NB4 (cell line): ENCODE measurements at regions not wholly inside any gene's neighbourhood (a gene's known extent, or its start where the extent isn't known, plus 50 kb on each side); places are given as distances from the start of the nearest gene placed in this dataset.

Experiments
- DNase-seq: peaks from one replicate; pipeline ENCODE4 v3.0.0; 2010; ENCODE audit warnings: low read depth
- H3K4me3 ChIP-seq: one replicate; pipeline ENCODE4 v1.5.1; 2011; ENCODE audit warnings: mild to moderate bottlenecking, low read depth, low read length, moderate library complexity
- MYC ChIP-seq: IDR thresholded peaks from 2 replicates; pipeline ENCODE4 v1.6.1; 2011; ENCODE audit warnings: low read depth, low read length
- POLR2A ChIP-seq: IDR thresholded peaks from 2 replicates; pipeline ENCODE4 v1.6.1; 2011; ENCODE audit warnings: mild to moderate bottlenecking; ENCODE audit not compliant: insufficient read length; ENCODE audit errors: extremely low read depth
- TF ChIP-seq, protein P1 (sequence below): IDR thresholded peaks from 2 replicates; pipeline ENCODE4 v1.6.1; 2011; ENCODE audit warnings: low read depth, low read length
- TF ChIP-seq, protein P2 (sequence below): IDR thresholded peaks from one replicate; pipeline ENCODE4 v1.5.1; 2012; ENCODE audit warnings: low read depth, low read length

DNA sequence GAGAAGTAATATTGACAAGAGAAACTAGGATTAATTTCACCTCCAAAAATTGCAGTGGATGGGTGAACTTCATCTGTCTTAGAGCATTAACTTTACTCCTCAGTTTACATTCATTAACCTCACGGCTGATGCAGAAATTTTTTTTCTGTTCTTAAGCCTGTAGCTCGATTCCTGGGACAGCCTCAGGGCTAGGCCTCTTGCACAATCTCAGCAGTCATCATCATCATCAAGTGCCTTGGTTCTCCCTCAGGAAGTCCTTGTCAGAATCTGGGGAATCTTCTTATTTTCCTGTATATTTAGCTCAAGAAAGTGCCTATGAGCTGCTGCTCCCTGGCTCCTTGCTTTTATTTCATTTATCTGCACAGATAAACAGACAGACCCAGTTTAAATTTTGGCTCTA is 1272.2 kb upstream of the LRRTM1 start:
- DNase-seq = no peak
- TF ChIP-seq, protein P1, sequence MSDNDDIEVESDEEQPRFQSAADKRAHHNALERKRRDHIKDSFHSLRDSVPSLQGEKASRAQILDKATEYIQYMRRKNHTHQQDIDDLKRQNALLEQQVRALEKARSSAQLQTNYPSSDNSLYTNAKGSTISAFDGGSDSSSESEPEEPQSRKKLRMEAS = no peak
- TF ChIP-seq, protein P2, sequence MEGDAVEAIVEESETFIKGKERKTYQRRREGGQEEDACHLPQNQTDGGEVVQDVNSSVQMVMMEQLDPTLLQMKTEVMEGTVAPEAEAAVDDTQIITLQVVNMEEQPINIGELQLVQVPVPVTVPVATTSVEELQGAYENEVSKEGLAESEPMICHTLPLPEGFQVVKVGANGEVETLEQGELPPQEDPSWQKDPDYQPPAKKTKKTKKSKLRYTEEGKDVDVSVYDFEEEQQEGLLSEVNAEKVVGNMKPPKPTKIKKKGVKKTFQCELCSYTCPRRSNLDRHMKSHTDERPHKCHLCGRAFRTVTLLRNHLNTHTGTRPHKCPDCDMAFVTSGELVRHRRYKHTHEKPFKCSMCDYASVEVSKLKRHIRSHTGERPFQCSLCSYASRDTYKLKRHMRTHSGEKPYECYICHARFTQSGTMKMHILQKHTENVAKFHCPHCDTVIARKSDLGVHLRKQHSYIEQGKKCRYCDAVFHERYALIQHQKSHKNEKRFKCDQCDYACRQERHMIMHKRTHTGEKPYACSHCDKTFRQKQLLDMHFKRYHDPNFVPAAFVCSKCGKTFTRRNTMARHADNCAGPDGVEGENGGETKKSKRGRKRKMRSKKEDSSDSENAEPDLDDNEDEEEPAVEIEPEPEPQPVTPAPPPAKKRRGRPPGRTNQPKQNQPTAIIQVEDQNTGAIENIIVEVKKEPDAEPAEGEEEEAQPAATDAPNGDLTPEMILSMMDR = no peak
- TF ChIP-seq POLR2A = no peak
- TF ChIP-seq MYC = no peak
- no peak overlapping the region for H3K4me3 ChIP-seq

DNA sequence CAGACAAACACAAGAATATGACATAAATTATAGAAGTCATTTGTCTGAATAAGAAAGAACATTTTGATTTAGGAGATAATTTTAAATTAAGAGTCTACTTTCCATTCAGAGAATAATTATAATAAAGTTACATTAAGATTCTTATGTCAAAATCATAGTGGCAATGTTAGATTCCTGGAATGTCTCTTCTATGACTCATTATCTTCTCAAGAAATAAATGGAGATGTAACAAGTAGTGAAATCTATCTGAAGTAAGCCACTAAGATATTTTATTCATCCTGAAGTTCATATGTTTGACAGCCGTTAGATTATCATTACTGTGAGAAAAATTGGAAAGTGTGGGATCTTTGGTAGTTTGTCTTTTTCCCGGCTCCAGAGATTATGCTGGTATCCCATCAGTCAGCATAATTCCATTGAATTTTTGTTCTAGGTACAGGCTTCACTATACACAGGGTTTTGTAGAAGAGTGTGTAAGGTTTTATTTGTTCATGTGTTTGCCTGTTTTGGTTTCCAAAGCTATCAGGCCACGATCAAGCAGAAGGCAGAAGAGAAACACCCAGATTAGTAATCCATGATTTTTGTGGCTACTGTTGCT is 1246.6 kb upstream of the LRRTM1 start:
- no peak overlapping the region for H3K4me3 ChIP-seq
- DNase-seq = no peak
- TF ChIP-seq, protein P1 = no peak
- TF ChIP-seq MYC (no peak), POLR2A (no peak)
- TF ChIP-seq, protein P2 = no peak

DNA sequence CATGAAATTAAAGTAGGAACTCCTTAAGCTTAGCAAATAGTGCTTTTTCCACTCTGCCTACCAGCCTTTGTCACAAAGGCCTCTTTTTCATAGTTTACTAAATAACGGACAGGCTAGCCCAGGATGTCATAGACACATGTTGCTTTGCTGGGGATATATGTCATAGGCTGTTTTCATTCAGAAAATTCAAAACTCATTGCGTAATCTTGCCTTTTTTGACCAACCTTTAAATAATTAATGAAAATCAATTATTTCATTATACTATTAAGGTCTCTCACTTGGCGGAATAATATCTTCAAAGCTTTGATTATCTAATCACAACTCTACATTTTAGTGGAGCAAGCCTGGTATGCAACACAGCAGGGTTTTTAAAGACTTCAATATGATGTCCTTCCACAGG is 1245.7 kb upstream of the LRRTM1 start:
- TF ChIP-seq, protein P1 = no peak
- TF ChIP-seq, protein P2 = no peak
- no peak for TF ChIP-seq POLR2A
- no peak for TF ChIP-seq MYC
- no peak overlapping the region for H3K4me3 ChIP-seq
- DNase-seq = no peak

DNA sequence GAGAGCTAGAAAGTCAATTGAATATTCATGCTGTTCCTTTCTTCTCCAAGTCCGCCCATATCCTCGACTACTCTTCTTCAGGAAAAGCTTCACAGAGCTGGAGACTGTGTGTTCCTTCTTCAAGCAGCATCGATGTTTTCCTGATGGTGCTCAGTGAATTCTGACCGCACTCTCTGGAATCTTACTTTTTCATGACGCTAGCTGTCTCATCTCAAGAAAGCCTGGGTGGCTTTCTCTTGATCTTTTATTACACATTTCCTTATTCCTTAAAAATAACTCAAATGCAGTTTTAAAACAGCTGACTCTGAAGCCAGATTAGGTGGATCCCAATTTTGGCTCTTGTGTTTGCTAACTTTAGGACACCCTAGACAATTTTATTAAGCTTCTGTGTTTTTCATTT is 1245.1 kb upstream of the LRRTM1 start:
- H3K4me3 ChIP-seq = no peak overlapping the region
- DNase-seq = no peak
- TF ChIP-seq MYC (no peak), POLR2A (no peak)
- TF ChIP-seq, protein P1 = no peak
- TF ChIP-seq, protein P2 = no peak

DNA sequence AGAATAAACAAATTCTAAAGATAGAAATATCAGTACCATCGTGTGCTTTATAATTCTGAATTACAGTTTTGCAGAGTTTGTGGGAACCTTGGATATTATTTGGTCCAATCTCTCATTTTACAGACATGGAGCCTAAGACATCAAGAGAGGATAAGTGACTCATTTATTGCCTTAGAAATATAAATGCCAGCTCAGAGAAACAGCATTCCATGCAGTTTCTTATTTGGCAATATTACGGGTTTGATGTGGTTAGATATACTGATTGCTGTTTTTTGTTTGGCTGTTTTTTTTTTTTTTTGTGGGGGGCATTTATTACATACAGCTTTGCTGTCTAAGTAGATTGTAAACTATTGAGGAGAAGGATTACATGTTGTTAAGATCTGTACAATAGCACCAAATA is 1241.1 kb upstream of the LRRTM1 start:
- no peak for DNase-seq
- no peak overlapping the region for H3K4me3 ChIP-seq
- TF ChIP-seq, protein P1 = no peak
- TF ChIP-seq MYC = no peak
- TF ChIP-seq, protein P2 = no peak
- no peak for TF ChIP-seq POLR2A
